ENCODE measurements at regions not wholly inside any gene's neighbourhood (a gene's known extent, or its start where the extent isn't known, plus 50 kb on each side); places are given as distances from the start of the nearest gene placed in this dataset.

DNA sequence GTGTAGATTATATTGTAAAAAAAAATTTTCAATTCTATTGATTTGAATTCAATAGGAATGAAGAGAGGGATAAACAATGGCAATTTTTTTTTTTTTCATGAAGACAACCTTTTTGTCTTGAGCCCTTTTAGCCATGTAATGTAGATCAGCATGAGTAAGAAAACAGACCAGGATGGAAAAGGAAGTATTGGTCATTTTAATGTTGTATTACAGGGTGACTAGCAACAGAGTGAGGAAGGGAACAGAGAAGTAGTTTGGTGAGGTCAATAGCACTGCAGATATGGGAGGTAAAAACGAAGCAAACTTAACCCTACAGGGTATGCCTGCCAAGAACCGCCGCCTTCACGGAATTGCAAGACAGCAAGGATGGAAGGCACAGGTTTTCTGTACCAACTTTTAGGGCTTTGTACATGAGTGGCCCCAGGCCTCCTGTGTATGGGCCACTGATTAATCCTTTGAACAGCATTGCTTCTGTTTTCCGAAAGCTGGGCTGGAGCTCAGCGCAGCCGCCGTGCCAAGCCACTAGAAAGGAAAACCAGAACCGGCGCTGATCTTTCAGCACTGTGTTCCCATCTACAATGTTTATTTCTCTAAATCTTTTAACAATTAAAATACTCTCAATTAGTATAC, 383.7 kb downstream of the CENPW start:
- H3K9me3 Mint-ChIP-seq, result peaks cover 17 to 24% of the 10 kb centered on the region in 2 experiments
- no peak overlapping the region for H2BK15ac ChIP-seq (ENCODE audit: low read depth, low read length)
- no peak overlapping the region for H2AK5ac ChIP-seq (ENCODE audit: insufficient read length, low read length)
- no peak overlapping the region for H3K4me2 ChIP-seq (ENCODE audit: insufficient read depth, insufficient read length, low read length)
- no peak for DNase-seq
- no peaks in the 10 kb centered on the region for H3K79me2 ChIP-seq (ENCODE audit: insufficient read depth, low read length)
- no peak overlapping the region for H3K4me3 Mint-ChIP-seq
- no peak overlapping the region for H3K18ac ChIP-seq (ENCODE audit: insufficient read length, low read depth, low read length)
- H2BK5ac ChIP-seq (ENCODE audit: insufficient read length, low read length), result no peak overlapping the region
- H4K5ac ChIP-seq (ENCODE audit: insufficient read length, low read depth, low read length), result no peak overlapping the region
- no CpG with 5 or more reads among the region's 10 CpGs for WGBS (ENCODE audit: extremely low coverage, insufficient read length, low lambda C conversion rate)
- H4K20me1 ChIP-seq (ENCODE audit: control insufficient read depth, insufficient read depth, insufficient read length), result no peaks in the 10 kb centered on the region
- no peak overlapping the region for H3K27ac ChIP-seq (ENCODE audit: insufficient read length, low read depth, low read length)
- no peaks in the 10 kb centered on the region for H3K23me2 ChIP-seq (ENCODE audit: insufficient read length, low read depth, low read length, poor library complexity, severe bottlenecking)
- H3K4me1 ChIP-seq (ENCODE audit: insufficient read depth, low read length), result no peaks in the 10 kb centered on the region
- H3K56ac ChIP-seq (ENCODE audit: insufficient read length, low read depth, low read length), result no peak overlapping the region
- H3K9me3 ChIP-seq (ENCODE audit: control insufficient read depth, low read depth, low read length), result no peaks in the 10 kb centered on the region
- no peaks in the 10 kb centered on the region for H3K27me3 Mint-ChIP-seq (ENCODE audit: low read depth)
- TF ChIP-seq, protein P1, sequence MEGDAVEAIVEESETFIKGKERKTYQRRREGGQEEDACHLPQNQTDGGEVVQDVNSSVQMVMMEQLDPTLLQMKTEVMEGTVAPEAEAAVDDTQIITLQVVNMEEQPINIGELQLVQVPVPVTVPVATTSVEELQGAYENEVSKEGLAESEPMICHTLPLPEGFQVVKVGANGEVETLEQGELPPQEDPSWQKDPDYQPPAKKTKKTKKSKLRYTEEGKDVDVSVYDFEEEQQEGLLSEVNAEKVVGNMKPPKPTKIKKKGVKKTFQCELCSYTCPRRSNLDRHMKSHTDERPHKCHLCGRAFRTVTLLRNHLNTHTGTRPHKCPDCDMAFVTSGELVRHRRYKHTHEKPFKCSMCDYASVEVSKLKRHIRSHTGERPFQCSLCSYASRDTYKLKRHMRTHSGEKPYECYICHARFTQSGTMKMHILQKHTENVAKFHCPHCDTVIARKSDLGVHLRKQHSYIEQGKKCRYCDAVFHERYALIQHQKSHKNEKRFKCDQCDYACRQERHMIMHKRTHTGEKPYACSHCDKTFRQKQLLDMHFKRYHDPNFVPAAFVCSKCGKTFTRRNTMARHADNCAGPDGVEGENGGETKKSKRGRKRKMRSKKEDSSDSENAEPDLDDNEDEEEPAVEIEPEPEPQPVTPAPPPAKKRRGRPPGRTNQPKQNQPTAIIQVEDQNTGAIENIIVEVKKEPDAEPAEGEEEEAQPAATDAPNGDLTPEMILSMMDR (conservative IDR thresholded peaks at IDR 0.05), result no peak
- H2BK12ac ChIP-seq (ENCODE audit: insufficient read length, low read depth, low read length), result no peak overlapping the region
- no peak overlapping the region for H3K14ac ChIP-seq (ENCODE audit: insufficient read depth, low read length)
- no peak overlapping the region for H3K23ac ChIP-seq (ENCODE audit: insufficient read length, low read depth, low read length)
- no peak overlapping the region for H2AFZ ChIP-seq (ENCODE audit: low read length)
- H2BK20ac ChIP-seq (ENCODE audit: low read depth, low read length, poor library complexity, severe bottlenecking), result no peak overlapping the region
- peaks cover 4 to 24% (median 6%) of the 10 kb centered on the region in 3 experiments; a peak in 6 of 7 replicates for H3K36me3 Mint-ChIP-seq (ENCODE audit: insufficient read depth in 1 of 3, low read depth in 3 of 3)
- no peak overlapping the region for H3K4ac ChIP-seq (ENCODE audit: low read depth, low read length)
- no peak overlapping the region for H4K8ac ChIP-seq (replicated peaks; ENCODE audit: insufficient read length, low read depth, low read length)
- H3K4me1 Mint-ChIP-seq, result no peaks in the 10 kb centered on the region
- no peak overlapping the region for H4K91ac ChIP-seq (ENCODE audit: insufficient read length, low read depth, low read length)
- H2BK120ac ChIP-seq (ENCODE audit: low read depth, low read length, poor library complexity, severe bottlenecking), result no peak overlapping the region
- H3K27ac Mint-ChIP-seq, result no peak overlapping the region
- H3K27me3 ChIP-seq (ENCODE audit: insufficient read depth, low read length), result no peaks in the 10 kb centered on the region
- H3K9ac ChIP-seq (ENCODE audit: extremely low read depth, insufficient read length, low read length), result no peak overlapping the region
- no peaks in the 10 kb centered on the region for H3K79me1 ChIP-seq (ENCODE audit: insufficient read depth, low read depth, low read length, poor library complexity, severe bottlenecking)
- H3T11ph ChIP-seq (ENCODE audit: low read length), result no peak overlapping the region

Data from H9 (cell line).